GM20431 (cell line): ENCODE measurements at regions not wholly inside any gene's neighbourhood (a gene's known extent, or its start where the extent isn't known, plus 50 kb on each side); places are given as distances from the start of the nearest gene placed in this dataset.

ENCODE experiments used
- in situ Hi-C: fragments of 300-500 bp; cut with MseI, MboI; formaldehyde crosslinking; loops from one replicate; pipeline ENCODE4 v1.15.0; 2020; ENCODE audit warnings: low sequenced_read_pairs; ENCODE audit not compliant: unreplicated experiment

GRCh38 chr13:76756451-76756850 lies 129.8 kb downstream of the KCTD12 start:
- in situ Hi-C loops = no loop called here

GRCh38 chr13:76754414-76754813 lies 131.8 kb downstream of the KCTD12 start:
- in situ Hi-C loops = no loop called here

- in situ Hi-C loops = no loop called here
Measured at GRCh38 chr13:76751278-76751677, 134.9 kb downstream of the KCTD12 start.

GRCh38 chr13:76750126-76750525 lies 136.1 kb downstream of the KCTD12 start:
- in situ Hi-C loops = no loop called here

GRCh38 chr13:76745261-76746200 lies 140.7 kb downstream of the KCTD12 start:
- in situ Hi-C loops = no loop called here

GRCh38 chr13:76741624-76742023 lies 144.6 kb downstream of the KCTD12 start:
- in situ Hi-C loops = no loop called here

- in situ Hi-C loops = no loop called here
Measured at GRCh38 chr13:76741046-76741445, 145.2 kb downstream of the KCTD12 start.

GRCh38 chr13:76738616-76739015 lies 147.6 kb downstream of the KCTD12 start:
- in situ Hi-C loops = no loop called here

- in situ Hi-C loops = no loop called here
Measured at GRCh38 chr13:76737526-76737925, 148.7 kb downstream of the KCTD12 start.

- in situ Hi-C loops = no loop called here
Measured at GRCh38 chr13:76735641-76736040, 150.6 kb downstream of the KCTD12 start.

GRCh38 chr13:76733671-76734070 lies 152.5 kb downstream of the KCTD12 start:
- in situ Hi-C loops = no loop called here

- in situ Hi-C loops = no loop called here
Measured at GRCh38 chr13:76732367-76732766, 153.8 kb downstream of the KCTD12 start.

- in situ Hi-C loops = no loop called here
Measured at GRCh38 chr13:76730220-76730619, 156.0 kb downstream of the KCTD12 start.

GRCh38 chr13:76729691-76730090 lies 156.5 kb downstream of the KCTD12 start:
- in situ Hi-C loops = no loop called here

GRCh38 chr13:76725896-76726295 lies 160.3 kb downstream of the KCTD12 start:
- in situ Hi-C loops = no loop called here

GRCh38 chr13:76725211-76725610 lies 161.0 kb downstream of the KCTD12 start:
- in situ Hi-C loops = no loop called here

- in situ Hi-C loops = no loop called here
Measured at GRCh38 chr13:76724421-76724820, 161.8 kb downstream of the KCTD12 start.

- in situ Hi-C loops = no loop called here
Measured at GRCh38 chr13:76723551-76724232, 162.5 kb downstream of the KCTD12 start.

GRCh38 chr13:76722782-76723181 lies 163.4 kb downstream of the KCTD12 start:
- in situ Hi-C loops = no loop called here

GRCh38 chr13:76720821-76721220 lies 165.4 kb downstream of the KCTD12 start:
- in situ Hi-C loops = no loop called here

GRCh38 chr13:76720416-76720815 lies 165.8 kb downstream of the KCTD12 start:
- in situ Hi-C loops = no loop called here
